GM12892 (cell line): ENCODE measurements at regions not wholly inside any gene's neighbourhood (a gene's known extent, or its start where the extent isn't known, plus 50 kb on each side); places are given as distances from the start of the nearest gene placed in this dataset.

Source experiments
- DNase-seq: peaks from one replicate; pipeline ENCODE4 v3.0.0; 2011; ENCODE audit not compliant: insufficient read length
- FAIRE-seq: peaks from 2 replicates; lab custom pipeline; 2011; peaks lifted over from hg19 to GRCh38; lab: Jason Lieb, UNC
- POLR2A ChIP-seq: IDR thresholded peaks from 2 replicates; pipeline ENCODE4 v1.6.1; 2011; ENCODE audit warnings: low read depth, low read length, control low read depth
- POLR2AphosphoS5 ChIP-seq: IDR thresholded peaks from 2 replicates; pipeline ENCODE4 v1.6.1; 2011; ENCODE audit warnings: low read depth, low read length, control low read depth
- TAF1 ChIP-seq: IDR thresholded peaks from 2 replicates; pipeline ENCODE4 v1.6.1; 2011; ENCODE audit warnings: low read depth, mild to moderate bottlenecking, control low read depth, low read length, borderline replicate concordance

DNA sequence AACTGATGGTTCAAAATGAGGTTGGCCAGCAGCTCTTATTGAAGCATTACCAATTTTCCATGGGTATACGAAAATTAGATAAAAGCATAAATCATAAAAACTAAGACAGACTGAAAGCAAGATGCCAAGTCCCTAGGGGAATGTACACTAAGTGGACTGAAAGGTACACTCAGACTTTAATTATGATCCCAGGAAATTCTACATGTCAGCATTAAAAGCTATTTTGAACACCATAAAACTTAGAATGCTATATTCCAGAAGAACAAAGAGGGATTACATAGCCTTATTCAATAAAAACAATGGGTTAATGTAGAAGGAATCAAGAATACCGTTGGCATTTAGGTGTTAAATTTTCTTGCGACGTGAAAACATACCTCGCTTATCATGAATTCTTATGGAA is 558.5 kb downstream of the LRRIQ3 start:
- TF ChIP-seq TAF1 (no peak), POLR2AphosphoS5 (no peak), POLR2A (no peak)
- FAIRE-seq (no peak), DNase-seq (no peak)

DNA sequence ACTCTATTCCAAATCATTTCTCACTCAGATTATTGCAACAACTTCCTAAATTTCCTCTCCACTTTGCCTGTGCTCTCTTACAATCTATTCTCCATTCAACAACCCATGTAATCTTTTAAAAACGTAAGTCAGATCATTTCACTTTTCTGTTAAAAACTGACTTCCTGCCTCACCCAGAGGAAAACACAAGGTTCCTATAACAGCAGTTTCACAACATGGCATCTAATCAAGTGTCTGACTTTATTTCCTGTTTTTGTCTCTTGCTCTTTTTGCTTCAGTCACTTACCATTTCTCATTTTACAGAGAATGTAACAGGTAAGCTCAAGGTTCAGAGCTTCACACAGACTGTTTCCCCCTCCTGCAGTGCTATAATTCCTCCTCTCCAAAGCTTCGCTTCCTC is 560.7 kb downstream of the LRRIQ3 start:
- FAIRE-seq (no peak), DNase-seq (no peak)
- no peak for TF ChIP-seq TAF1
- no peak for TF ChIP-seq POLR2AphosphoS5
- TF ChIP-seq POLR2A: no peak

DNA sequence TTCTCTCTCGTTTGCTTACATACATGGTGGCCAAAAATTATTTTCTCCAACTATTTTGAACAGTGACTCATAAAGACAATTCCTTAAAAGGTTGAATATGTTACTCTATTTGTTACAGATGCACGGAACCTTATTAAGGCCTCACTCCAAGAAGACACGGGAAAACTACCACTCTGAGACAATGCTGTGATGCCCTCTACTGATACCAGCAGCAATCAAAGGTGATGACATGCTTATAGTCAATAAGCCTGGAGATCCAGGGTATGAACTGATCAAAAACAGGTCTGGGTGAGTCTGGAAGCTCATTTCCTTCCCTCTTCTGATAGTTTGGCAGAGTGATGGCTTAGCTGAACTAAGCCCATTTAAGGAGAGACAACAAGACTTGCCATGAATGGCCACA is 563.0 kb downstream of the LRRIQ3 start:
- TF ChIP-seq POLR2A (no peak), POLR2AphosphoS5 (no peak), TAF1 (no peak)
- FAIRE-seq: no peak
- DNase-seq: no peak

DNA sequence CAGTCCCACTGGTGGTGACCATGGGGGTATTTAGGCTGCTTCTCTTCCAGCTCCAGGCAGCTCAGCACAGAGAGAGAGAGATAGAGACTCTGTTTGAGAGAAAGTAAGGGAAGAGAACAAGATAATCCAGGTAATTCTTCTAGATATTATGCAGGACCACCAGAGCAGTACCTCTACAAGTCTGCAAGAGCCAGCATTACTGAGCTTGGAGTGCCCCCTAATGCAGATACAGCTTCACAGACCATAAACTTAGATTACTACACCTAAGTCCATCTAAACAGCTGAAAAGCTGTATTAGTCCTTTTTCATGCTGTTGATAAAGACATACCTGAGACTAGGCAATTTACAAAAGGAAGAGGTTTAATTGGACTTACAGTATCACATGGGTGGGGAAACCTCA is 570.3 kb downstream of the LRRIQ3 start:
- TF ChIP-seq POLR2A: no peak
- TF ChIP-seq TAF1: no peak
- no peak for TF ChIP-seq POLR2AphosphoS5
- DNase-seq (no peak), FAIRE-seq (no peak)

DNA sequence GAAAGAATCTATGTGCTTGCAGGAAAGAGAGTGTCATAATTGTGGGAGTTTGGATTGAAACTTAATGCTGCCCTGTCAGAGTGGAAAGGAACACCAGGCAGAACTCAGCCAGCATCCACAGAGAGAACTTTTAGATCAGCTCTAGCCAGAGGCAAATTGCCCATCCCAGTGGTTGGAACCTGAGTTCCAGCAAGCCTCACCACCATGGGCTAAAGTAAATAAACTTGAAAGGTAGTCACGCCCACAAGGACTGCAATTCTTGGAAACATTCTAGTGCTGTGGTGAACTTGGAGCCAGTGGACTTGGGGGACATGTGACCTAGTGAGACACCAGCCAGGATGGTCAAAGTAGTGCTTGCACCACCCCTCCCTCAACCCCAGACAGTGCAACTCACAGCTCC is 571.6 kb downstream of the LRRIQ3 start:
- no peak for DNase-seq
- FAIRE-seq: no peak
- TF ChIP-seq TAF1 (no peak), POLR2A (no peak), POLR2AphosphoS5 (no peak)

DNA sequence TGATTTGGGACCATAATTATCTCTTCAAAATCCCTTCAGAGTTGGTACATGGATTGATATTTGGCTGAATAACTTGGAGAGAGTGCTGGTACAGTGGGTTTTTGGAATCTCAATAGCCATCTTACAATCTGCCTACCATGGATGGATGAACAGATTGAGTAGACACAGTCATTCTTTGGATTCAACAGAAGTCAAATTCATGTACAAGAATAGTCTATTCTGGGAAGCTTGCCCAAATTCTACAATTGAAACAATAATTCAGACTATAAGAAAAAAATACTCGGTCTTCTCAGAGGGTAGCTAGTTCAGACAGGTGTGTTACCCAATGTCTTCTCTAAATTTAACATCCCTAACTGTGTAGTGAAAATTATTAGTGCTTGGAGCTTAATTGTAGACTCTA is 574.0 kb downstream of the LRRIQ3 start:
- no peak for TF ChIP-seq POLR2AphosphoS5
- TF ChIP-seq POLR2A: no peak
- no peak for TF ChIP-seq TAF1
- FAIRE-seq (no peak), DNase-seq (no peak)

DNA sequence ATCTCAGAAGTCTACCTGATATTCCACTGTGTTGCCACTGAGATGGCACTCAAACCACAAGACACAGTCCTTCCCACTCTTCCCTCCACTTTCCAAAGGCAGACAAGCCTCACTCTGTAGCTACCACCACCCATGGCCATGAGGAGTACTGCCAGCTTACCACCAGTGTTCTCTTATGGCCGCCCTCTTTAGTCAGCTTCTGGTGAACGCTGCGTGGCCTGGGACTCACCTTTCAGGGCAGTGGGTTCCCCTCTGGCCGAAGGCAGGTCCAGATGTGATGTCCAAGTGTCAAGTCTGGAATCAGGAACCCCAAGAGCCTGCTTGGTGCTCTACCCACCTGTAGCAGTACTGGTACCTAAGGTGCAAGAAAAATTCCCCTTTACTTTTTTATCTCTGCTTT is 580.8 kb downstream of the LRRIQ3 start:
- no peak for TF ChIP-seq POLR2A
- no peak for TF ChIP-seq TAF1
- TF ChIP-seq POLR2AphosphoS5: no peak
- no peak for FAIRE-seq
- DNase-seq: no peak

DNA sequence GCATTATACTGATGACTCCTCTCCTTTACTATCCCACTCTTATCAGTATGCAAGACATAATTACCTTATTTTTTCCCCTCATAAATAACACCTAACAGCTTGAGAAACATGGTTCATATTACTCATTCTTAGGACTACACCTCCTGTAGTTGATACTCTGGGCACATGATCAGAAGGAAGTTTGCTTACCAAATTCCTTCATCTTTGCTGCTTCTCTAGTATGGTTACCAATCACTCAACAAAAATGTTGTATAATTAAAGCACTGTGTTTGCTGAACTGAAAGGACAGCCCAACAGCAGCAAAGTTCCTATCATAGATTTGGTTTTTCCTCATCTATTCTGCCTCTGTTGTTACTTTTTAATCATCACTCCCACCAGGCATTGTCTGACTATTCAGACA is 586.3 kb downstream of the LRRIQ3 start:
- FAIRE-seq: no peak
- TF ChIP-seq POLR2A (no peak), POLR2AphosphoS5 (no peak), TAF1 (no peak)
- no peak for DNase-seq

DNA sequence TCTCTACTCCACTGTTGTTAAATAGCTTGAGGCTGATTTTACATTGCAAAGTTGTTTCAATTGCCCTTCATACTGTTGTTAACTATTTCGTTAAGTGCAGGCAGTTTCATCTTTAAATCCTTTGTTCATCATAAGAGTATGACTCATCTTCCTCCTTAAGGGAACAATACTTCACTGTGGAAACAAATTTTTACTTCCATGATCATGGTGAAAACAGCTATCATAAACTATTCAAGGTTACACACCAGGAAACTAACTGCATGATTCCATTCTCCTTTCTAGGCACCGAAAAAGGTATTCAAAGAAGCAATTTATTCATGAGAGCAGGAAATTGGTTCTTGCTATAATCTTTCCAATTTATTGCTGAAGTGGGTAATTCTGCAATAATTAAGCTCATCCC is 593.2 kb downstream of the LRRIQ3 start:
- TF ChIP-seq POLR2AphosphoS5 (no peak), POLR2A (no peak), TAF1 (no peak)
- no peak for DNase-seq
- no peak for FAIRE-seq

DNA sequence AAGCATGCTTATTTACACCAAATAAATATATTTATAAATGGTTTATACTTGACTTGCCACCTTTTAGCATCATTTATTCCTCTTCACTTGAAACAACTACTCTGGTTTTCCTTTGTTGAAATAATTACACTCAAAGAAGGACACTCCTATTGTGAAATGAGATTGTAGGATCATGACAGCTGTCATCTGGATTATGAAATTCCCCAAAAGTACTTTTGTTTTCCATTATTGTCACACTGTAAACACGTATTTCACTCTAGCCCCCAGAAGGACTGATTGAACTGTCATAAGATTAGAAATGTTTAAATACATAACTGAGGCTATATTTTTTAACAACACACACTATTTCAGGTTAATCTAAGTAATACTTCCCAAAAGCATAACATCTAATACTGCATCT is 593.8 kb downstream of the LRRIQ3 start:
- no peak for TF ChIP-seq TAF1
- DNase-seq (no peak), FAIRE-seq (no peak)

DNA sequence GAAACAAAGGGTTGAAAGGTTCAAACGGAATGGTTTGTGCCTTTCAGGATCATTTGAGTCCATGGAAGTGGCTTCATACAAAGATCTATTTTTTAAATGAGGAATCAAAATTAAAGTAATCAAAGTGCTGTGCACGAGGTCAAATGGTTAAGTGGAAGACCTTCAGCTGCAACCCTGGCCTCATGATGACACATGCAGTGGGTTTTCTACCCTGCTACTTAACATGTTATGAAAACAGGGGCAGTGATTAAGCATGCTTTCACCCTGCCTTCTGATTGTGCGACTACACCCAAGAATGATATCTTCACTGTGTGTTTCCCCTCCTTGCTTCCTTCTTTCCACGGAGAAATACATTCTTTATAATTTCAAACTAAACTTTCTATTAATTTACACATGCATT is 604.2 kb downstream of the LRRIQ3 start:
- TF ChIP-seq POLR2AphosphoS5: no peak
- no peak for TF ChIP-seq POLR2A
- no peak for TF ChIP-seq TAF1
- no peak for DNase-seq
- FAIRE-seq: no peak

DNA sequence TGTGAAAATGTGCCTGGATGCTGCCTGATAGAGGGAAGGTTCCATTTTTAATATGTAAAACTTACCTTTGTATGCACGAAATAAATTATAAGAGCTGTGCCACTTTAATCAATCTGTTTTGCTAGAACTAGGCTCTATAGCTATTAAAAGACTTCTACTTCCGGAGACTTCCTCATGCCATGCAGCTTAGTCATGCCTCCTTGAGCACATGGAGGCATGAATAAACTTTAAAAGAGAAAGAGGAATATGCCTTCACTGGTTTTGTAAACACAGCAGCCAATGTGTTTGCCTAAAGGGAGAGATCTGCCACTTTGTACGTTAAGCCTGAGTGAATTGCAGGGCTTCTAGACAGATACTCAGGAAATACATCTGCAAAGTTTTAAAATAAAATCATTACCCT is 604.6 kb downstream of the LRRIQ3 start:
- TF ChIP-seq TAF1 (no peak), POLR2A (no peak), POLR2AphosphoS5 (no peak)
- DNase-seq (no peak), FAIRE-seq (no peak)

DNA sequence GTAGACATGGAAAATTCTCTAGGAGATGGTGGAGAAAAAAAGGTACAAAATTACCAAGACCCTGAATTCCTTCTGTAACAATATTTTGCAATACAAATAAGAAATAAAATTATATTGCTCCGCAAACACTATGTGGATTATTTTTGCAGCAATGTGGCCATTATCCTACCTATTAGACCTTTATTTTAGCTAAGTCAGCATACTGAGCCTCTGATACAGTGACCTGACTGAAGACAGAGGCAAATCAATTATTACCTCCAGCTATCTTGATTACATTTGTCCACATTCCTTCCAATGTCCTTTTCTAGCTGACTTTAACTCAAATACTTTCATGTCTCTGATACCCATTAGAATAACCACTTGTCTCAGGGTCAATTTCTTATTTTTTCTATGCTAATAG is 610.9 kb downstream of the LRRIQ3 start:
- no peak for FAIRE-seq
- TF ChIP-seq TAF1 (no peak), POLR2AphosphoS5 (no peak), POLR2A (no peak)
- DNase-seq: no peak

DNA sequence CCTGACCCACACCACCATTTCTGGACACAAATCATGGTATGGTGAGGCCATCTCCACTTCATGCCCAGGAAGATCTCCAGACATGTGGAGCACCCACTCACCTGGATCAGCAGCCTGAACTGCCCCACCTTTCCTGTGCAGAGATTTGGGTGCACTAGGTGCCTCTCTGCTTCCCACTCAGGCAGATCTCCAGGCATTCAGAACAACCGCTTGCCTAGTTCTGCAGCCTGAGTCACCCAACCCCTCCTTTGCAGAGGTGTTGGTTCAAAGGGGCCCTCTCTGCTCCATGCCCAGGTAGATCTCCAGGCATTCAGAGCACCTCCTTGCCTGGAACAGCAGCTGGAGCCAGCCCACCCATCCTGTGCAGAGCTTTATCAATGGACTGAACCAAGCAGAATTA is 620.8 kb downstream of the LRRIQ3 start:
- no peak for DNase-seq
- TF ChIP-seq POLR2AphosphoS5 (no peak), TAF1 (no peak), POLR2A (no peak)
- FAIRE-seq: no peak

DNA sequence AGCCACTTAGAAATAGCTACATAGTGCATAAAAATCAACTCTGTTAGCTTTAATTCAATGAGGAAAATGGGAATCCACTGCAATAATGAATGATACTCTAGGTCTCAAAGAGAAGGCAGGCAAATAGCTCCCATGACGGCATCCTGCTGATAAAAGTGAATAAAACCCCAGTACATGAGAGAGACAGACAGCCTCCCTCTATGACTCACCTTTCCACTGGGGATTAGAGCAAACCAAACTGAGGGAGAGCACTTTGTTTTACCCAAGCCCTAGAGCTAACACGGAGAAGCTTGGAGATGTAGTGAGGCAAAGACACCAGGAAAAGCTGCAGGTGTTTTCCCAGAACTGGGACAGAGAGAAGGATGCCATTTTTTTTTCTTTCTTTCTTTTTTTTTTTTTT is 621.9 kb downstream of the LRRIQ3 start:
- DNase-seq: no peak

DNA sequence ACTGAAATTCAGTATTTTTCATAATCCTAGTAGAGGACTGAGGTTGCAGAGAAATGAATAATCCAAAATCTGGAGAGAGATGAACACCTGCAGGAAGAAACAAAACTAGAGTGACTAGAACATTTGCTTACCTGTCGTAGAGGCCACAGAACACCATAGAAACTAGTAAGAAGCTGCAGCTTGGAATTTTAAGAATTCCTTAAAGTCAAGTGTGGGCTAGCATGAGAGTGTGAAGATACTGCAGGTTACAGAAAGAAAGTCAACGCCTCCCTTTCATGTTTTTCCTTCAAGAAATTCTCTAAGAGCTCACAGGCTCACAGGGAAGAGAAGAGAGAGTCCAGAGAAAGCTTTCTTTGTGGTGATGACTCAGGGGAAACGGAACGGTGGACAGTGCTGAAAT is 633.7 kb downstream of the LRRIQ3 start:
- DNase-seq (no peak), FAIRE-seq (no peak)
- TF ChIP-seq TAF1 (no peak), POLR2AphosphoS5 (no peak), POLR2A (no peak)

More for the DNA sequence above, 621.9 kb downstream of the LRRIQ3 start:
- FAIRE-seq: no peak
- TF ChIP-seq TAF1: no peak
- no peak for TF ChIP-seq POLR2AphosphoS5
- TF ChIP-seq POLR2A: no peak
